ENCODE measurements at regions not wholly inside any gene's neighbourhood (a gene's known extent, or its start where the extent isn't known, plus 50 kb on each side); places are given as distances from the start of the nearest gene placed in this dataset.

- TF ChIP-seq EZH2phosphoT487 (IDR thresholded peaks at IDR 0.05; ENCODE audit: low read depth), result no peak
- no peak for TF ChIP-seq CTCF (IDR thresholded peaks at IDR 0.05; ENCODE audit: low read depth, low read length)
Observed at GRCh38 chr9:79257790-79258351, 313.9 kb upstream of the TLE4 start.
